Mesothelial cell of epicardium (in vitro differentiated cells): ENCODE measurements at regions not wholly inside any gene's neighbourhood (a gene's known extent, or its start where the extent isn't known, plus 50 kb on each side); places are given as distances from the start of the nearest gene placed in this dataset.

Experiments used
- DNase-seq, 2 experiments: peaks; one replicate each; pipeline ENCODE4 v3.0.0; 2021; ENCODE audit warnings: low spot score in 2 of 2; ENCODE audit not compliant: unreplicated experiment in 2 of 2
- H3K27ac Mint-ChIP-seq: 2 replicates; pipeline ENCODE4 v1.8.0; 2021; ENCODE audit warnings: mixed read lengths
- H3K27me3 Mint-ChIP-seq: 2 replicates; pipeline ENCODE4 v1.8.0; 2021; ENCODE audit warnings: low read depth, mixed read lengths
- H3K36me3 Mint-ChIP-seq: 2 replicates; pipeline ENCODE4 v1.8.0; 2021; ENCODE audit warnings: mixed read lengths
- H3K4me1 Mint-ChIP-seq: 2 replicates; pipeline ENCODE4 v1.8.0; 2021; ENCODE audit warnings: mixed read lengths
- H3K4me3 Mint-ChIP-seq: 2 replicates; pipeline ENCODE4 v1.8.0; 2021; ENCODE audit warnings: mild to moderate bottlenecking, moderate library complexity, mixed read lengths
- H3K9me3 Mint-ChIP-seq: 2 replicates; pipeline ENCODE4 v1.8.0; 2021; ENCODE audit warnings: mixed read lengths
- TF ChIP-seq, protein P1 (sequence below): fragments of 200-600 bp; sonication (generic); IDR thresholded peaks from one replicate; pipeline ENCODE4 v1.5.0; 2021; ENCODE audit warnings: antibody characterized with exemption; ENCODE audit not compliant: unreplicated experiment

DNA sequence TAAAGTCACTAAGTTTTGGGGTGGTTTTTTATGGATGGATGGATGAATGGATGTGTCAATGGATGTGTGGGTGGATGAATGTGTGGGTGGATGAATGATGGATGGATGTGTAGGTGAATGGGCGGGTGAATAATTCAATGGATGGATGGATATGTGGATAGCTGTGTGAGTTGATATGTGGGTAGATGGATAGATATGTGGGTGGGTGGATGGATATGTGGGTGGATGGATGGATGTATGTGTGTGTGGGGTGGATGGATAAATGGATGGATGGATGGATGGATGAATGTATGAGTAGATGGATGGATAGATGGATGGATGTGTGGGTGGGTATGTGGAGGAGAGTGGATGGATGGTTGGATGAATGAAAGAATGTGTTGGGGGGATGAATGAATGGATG lies 310.1 kb upstream of the C16orf82 start:
- TF ChIP-seq, protein P1, sequence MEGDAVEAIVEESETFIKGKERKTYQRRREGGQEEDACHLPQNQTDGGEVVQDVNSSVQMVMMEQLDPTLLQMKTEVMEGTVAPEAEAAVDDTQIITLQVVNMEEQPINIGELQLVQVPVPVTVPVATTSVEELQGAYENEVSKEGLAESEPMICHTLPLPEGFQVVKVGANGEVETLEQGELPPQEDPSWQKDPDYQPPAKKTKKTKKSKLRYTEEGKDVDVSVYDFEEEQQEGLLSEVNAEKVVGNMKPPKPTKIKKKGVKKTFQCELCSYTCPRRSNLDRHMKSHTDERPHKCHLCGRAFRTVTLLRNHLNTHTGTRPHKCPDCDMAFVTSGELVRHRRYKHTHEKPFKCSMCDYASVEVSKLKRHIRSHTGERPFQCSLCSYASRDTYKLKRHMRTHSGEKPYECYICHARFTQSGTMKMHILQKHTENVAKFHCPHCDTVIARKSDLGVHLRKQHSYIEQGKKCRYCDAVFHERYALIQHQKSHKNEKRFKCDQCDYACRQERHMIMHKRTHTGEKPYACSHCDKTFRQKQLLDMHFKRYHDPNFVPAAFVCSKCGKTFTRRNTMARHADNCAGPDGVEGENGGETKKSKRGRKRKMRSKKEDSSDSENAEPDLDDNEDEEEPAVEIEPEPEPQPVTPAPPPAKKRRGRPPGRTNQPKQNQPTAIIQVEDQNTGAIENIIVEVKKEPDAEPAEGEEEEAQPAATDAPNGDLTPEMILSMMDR, result no peak
- H3K9me3 Mint-ChIP-seq, result peaks cover 18% of the 10 kb centered on the region
- no peak overlapping the region for H3K4me3 Mint-ChIP-seq
- H3K4me1 Mint-ChIP-seq, result no peaks in the 10 kb centered on the region
- no peak overlapping the region for H3K27ac Mint-ChIP-seq
- no peak for DNase-seq
- H3K36me3 Mint-ChIP-seq, result no peaks in the 10 kb centered on the region
- peaks cover 25% of the 10 kb centered on the region for H3K27me3 Mint-ChIP-seq

DNA sequence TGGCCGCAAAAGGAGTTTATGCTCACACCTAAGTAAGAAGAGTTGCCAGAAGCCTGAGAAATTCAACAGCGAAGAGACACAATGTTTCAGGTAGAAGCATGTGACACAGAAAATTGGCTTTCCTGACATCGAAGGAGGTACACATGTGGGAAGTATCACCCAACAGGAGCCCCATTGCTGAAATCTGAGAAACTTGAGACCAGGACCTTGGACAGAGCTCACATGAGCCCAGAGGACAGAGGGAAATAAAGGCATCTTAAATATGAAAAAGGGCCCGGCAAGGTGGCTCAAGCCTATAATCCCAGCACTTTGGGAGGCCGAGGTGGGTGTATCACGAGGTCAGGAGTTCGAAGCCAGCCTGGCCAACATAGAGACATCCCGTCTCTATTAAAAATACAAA lies 304.1 kb upstream of the C16orf82 start:
- Mint-ChIP-seq H3K9me3 (peaks cover 9% of the 10 kb centered on the region), H3K4me3 (no peak overlapping the region), H3K27me3 (peaks cover 17% of the 10 kb centered on the region), H3K27ac (no peak overlapping the region), H3K4me1 (no peaks in the 10 kb centered on the region), H3K36me3 (no peaks in the 10 kb centered on the region)
- DNase-seq, result no peak
- TF ChIP-seq, protein P1, result no peak

DNA sequence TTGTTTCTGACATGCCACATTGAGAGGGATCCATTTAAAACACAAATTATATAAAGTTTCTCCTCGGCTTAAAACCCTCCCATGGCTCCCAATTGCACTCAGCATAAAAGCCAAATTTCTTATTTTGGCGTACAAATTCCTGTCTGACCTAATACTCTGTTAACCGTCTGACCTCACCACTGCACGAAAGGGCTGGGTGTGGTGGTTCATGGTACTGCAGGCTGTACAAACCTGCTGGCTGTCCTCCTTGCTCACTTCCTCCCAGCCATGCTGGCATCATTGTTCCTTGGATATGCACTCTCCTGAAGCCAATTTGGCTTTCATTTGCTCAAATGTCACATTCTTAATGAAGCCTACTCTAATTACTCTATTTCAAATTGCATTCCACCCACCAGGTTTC lies 301.6 kb upstream of the C16orf82 start:
- H3K27me3 Mint-ChIP-seq, result peaks cover 41% of the 10 kb centered on the region
- H3K27ac Mint-ChIP-seq, result no peak overlapping the region

DNA sequence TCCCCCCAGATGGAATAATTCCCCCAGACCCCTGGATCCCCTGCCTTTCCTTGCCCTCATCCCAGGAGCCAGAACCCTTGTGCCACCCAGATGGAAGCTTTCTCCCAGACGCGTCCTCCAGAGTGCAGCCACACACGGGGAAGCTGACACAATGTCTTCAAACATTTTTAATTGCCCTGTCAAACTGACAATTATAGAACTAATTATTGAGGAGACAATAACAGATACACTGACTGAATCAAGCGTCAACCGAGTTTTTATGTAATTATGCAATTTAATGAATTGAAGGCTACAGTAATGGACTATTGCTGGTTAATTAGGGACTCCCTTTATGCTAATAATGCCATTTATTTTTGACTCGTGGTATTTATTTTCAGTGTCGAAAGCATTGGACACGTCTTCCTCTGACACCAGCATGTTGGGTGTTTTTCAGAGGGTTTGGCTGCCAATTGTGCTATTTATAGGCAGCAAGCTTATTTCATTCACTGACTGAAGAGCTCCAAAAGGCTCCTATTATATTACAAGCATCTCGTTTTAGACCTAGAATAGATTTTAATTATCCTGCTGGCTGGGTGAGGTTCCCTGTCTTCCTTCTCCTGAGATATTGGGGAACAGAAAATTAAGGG lies 298.2 kb upstream of the C16orf82 start:
- H3K9me3 Mint-ChIP-seq, result no peaks in the 10 kb centered on the region
- TF ChIP-seq, protein P1, result no peak
- H3K4me3 Mint-ChIP-seq, result no peak overlapping the region
- H3K27ac Mint-ChIP-seq, result no peak overlapping the region
- no peaks in the 10 kb centered on the region for H3K4me1 Mint-ChIP-seq
- H3K36me3 Mint-ChIP-seq, result no peaks in the 10 kb centered on the region
- peaks cover 59% of the 10 kb centered on the region for H3K27me3 Mint-ChIP-seq
- DNase-seq, result no peak

More for the DNA sequence above, 301.6 kb upstream of the C16orf82 start:
- Mint-ChIP-seq H3K9me3 (peaks cover 5% of the 10 kb centered on the region), H3K36me3 (no peaks in the 10 kb centered on the region), H3K4me1 (no peaks in the 10 kb centered on the region), H3K4me3 (no peak overlapping the region)
- TF ChIP-seq, protein P1, result peak; percentile 47
- DNase-seq, result no peak

DNA sequence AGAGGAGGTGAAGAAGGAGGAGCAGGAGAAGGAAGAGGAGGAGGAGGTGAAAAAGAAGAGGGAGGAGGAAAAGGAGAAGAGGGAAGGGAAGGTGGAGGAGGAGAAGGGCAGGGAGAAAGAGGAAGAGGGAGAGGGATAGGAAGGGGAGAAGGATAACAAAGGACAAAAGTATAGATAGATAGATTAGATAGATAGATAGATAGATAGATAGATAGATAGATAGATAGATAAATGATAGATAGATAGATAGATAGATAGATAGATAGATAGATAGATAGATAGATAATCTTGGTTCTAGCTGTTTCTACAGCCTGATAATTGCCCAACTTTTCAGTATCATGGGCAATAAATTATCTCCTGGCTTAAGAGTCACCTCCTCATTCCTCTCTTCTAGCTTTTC lies 296.2 kb upstream of the C16orf82 start:
- TF ChIP-seq, protein P1, result no peak
- H3K27ac Mint-ChIP-seq, result no peak overlapping the region
- no peak for DNase-seq
- peaks cover 58% of the 10 kb centered on the region for H3K27me3 Mint-ChIP-seq
- no peaks in the 10 kb centered on the region for H3K36me3 Mint-ChIP-seq
- no peak overlapping the region for H3K4me3 Mint-ChIP-seq
- H3K4me1 Mint-ChIP-seq, result no peaks in the 10 kb centered on the region
- H3K9me3 Mint-ChIP-seq, result no peaks in the 10 kb centered on the region

DNA sequence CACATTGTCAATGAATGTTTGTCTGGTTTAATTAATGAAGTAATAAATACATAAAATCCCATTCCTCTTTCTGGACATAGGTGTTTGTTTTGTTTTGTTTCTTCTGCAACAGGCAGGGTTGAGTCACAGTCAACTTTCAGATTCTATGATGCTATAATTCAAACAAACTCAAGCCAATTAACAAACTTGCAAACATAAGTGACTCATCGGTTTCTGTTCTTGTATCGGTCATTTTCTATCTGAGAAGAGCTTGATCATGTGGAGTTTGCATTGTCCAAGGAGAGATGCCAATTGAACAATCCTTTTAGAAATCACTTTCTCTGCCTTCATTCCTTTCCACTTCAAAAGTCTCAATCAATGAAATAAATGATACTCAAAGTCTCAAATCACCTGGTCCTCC lies 294.2 kb upstream of the C16orf82 start:
- no peaks in the 10 kb centered on the region for H3K36me3 Mint-ChIP-seq
- DNase-seq, result no peak
- no peaks in the 10 kb centered on the region for H3K9me3 Mint-ChIP-seq
- H3K27me3 Mint-ChIP-seq, result peaks cover 62% of the 10 kb centered on the region
- H3K4me1 Mint-ChIP-seq, result no peaks in the 10 kb centered on the region
- H3K4me3 Mint-ChIP-seq, result no peak overlapping the region
- TF ChIP-seq, protein P1, result no peak
- no peak overlapping the region for H3K27ac Mint-ChIP-seq
